H1 (cell line): ENCODE measurements at regions not wholly inside any gene's neighbourhood (a gene's known extent, or its start where the extent isn't known, plus 50 kb on each side); places are given as distances from the start of the nearest gene placed in this dataset.

ENCODE experiments used
- BCL11A ChIP-seq, 2 experiments: IDR thresholded peaks; one replicate each; pipeline ENCODE4 v1.6.1; 2011; ENCODE audit warnings: low read depth in 2 of 2, low read length in 2 of 2, mild to moderate bottlenecking in 2 of 2
- POLR2A ChIP-seq, 2 experiments: IDR thresholded peaks; 1 replicate in 1 of 2; 2 replicates in 1 of 2; pipeline ENCODE4 v1.6.1; 2011; ENCODE audit warnings: low read depth in 2 of 2, low read length in 2 of 2, mild to moderate bottlenecking in 2 of 2; ENCODE audit errors: control extremely low read depth in 1 of 2

GRCh38 chr4:176949029-176949428 lies 156.3 kb upstream of the VEGFC start (continued):
- no peak for TF ChIP-seq BCL11A (IDR thresholded peaks at IDR 0.05; ENCODE audit: low read depth in 2 of 2, low read length in 2 of 2)
- no peak for TF ChIP-seq POLR2A (IDR thresholded peaks at IDR 0.05; ENCODE audit: control extremely low read depth in 1 of 2, low read depth in 2 of 2, low read length in 2 of 2)
